D721Med (cell line): ENCODE measurements at regions not wholly inside any gene's neighbourhood (a gene's known extent, or its start where the extent isn't known, plus 50 kb on each side); places are given as distances from the start of the nearest gene placed in this dataset.
A peak's percentile ranks its signal among the peaks of the same experiment; 100 is the strongest.

ENCODE experiments used
- DNase-seq: peaks from one replicate; pipeline ENCODE4 v3.0.0; 2011; ENCODE audit warnings: low spot score; ENCODE audit not compliant: insufficient read length
- FAIRE-seq: peaks from 2 replicates; lab custom pipeline; 2011; peaks lifted over from hg19 to GRCh38; lab: Jason Lieb, UNC
- CTCF ChIP-seq: IDR thresholded peaks from 2 replicates; pipeline ENCODE4 v1.5.1; 2012; ENCODE audit warnings: mild to moderate bottlenecking, control low read depth; ENCODE audit not compliant: insufficient read depth; ENCODE audit errors: missing control alignments

GRCh38 chr5:168005936-168006335, 285.5 kb upstream of the WWC1 start:
- no peak for TF ChIP-seq CTCF
- FAIRE-seq (peak; percentile 21), DNase-seq (no peak)

- no peak for DNase-seq
- no peak for TF ChIP-seq CTCF
- no peak for FAIRE-seq
Observed at GRCh38 chr5:168006456-168007130, 284.9 kb upstream of the WWC1 start.

GRCh38 chr5:168007286-168007685, 284.2 kb upstream of the WWC1 start:
- FAIRE-seq, result no peak

GRCh38 chr5:168008555-168008954, 282.9 kb upstream of the WWC1 start:
- FAIRE-seq (no peak), DNase-seq (no peak)
- TF ChIP-seq CTCF, result no peak

More at GRCh38 chr5:168007286-168007685, 284.2 kb upstream of the WWC1 start:
- TF ChIP-seq CTCF, result no peak
- DNase-seq, result no peak

- no peak for TF ChIP-seq CTCF
- no peak for FAIRE-seq
- no peak for DNase-seq
Observed at GRCh38 chr5:168011096-168011495, 280.3 kb upstream of the WWC1 start.

GRCh38 chr5:168012006-168012405, 279.4 kb upstream of the WWC1 start:
- TF ChIP-seq CTCF, result no peak
- FAIRE-seq (no peak), DNase-seq (no peak)

- FAIRE-seq (no peak), DNase-seq (no peak)
- TF ChIP-seq CTCF, result no peak
Observed at GRCh38 chr5:168013546-168013945, 277.9 kb upstream of the WWC1 start.
